Ovary (tissue), 7 donors: ENCODE measurements at regions not wholly inside any gene's neighbourhood (a gene's known extent, or its start where the extent isn't known, plus 50 kb on each side); places are given as distances from the start of the nearest gene placed in this dataset.
"Not testable (repeated sequence)": the region's sequence is repeated elsewhere in the genome, so short reads cannot be mapped to it uniquely, and the experiment has no call there.

Experiments
- DNase-seq, 5 donors: peaks; one replicate each; pipeline ENCODE4 v3.0.0-alpha.2; 2019 to 2020
- H3K27ac ChIP-seq, 2 donors: fragments of 200-600 bp; one replicate each; pipeline versions ENCODE4 v1.5.1 to v1.8.0; 2019 to 2022
- H3K27me3 ChIP-seq: fragments of 200-600 bp; one replicate; pipeline ENCODE4 v1.8.0; 2022
- H3K36me3 ChIP-seq: fragments of 200-600 bp; sonication (generic); one replicate; pipeline ENCODE4 v1.5.1; 2019
- H3K4me1 ChIP-seq: one replicate; pipeline ENCODE4 v1.8.1; 2013; ENCODE audit warnings: mild to moderate bottlenecking, moderate library complexity; ENCODE audit not compliant: insufficient read depth
- H3K4me3 ChIP-seq: fragments of 200-600 bp; sonication (generic); one replicate; pipeline ENCODE4 v1.5.1; 2017
- H3K9me3 ChIP-seq, 2 donors: fragments of 200-600 bp in 1 of 2; sonication (generic) in 1 of 2; one replicate each; pipeline versions ENCODE4 v1.5.1 to v1.8.1; 2013 to 2019; ENCODE audit warnings: mild to moderate bottlenecking in 1 of 2, moderate library complexity in 1 of 2
- CTCF ChIP-seq, 3 donors: fragments of 450-650 bp in 2 of 3; fragments of 200-600 bp in 1 of 3; IDR thresholded peaks; one replicate each; pipeline versions ENCODE4 v1.5.1 to v1.8.0; 2016 to 2022; ENCODE audit warnings: antibody characterized with exemption in 3 of 3, mild to moderate bottlenecking in 1 of 3
- EP300 ChIP-seq: sonication (generic); formaldehyde crosslinking; IDR thresholded peaks from one replicate; pipeline ENCODE4 v1.6.1; 2017; ENCODE audit warnings: antibody characterized with exemption
- POLR2A ChIP-seq: fragments of 450-650 bp; IDR thresholded peaks from one replicate; pipeline ENCODE4 v1.6.1; 2017; ENCODE audit warnings: antibody characterized with exemption, mild to moderate bottlenecking, moderate library complexity
- WGBS, 3 donors: extraction: QIAGEN DNeasy Blood & Tissue Kit in 1 of 3; methylation state at CpG; one replicate each; pipeline versions ENCODE4 v1.1.5 to v1.1.7; 2013 to 2017; 5-methylcytosine and 5-hydroxymethylcytosine counted together
- intact Hi-C, 4 donors: fragments of 100-400 bp; cut with DNase I; formaldehyde crosslinking; loops; one replicate each; pipeline versions ENCODE4 v1.11.0 to v1.15.1; 2022 to 2023
- donor health status: DM: no; HTN: no; CAD: no; lungs with moderate emphysema.
- donor health status: DM: no; HTN: no; CAD: no.
- donor health status: Bipolar disorder and iron deficiency.
- donor health status: DM: no; HTN: no; CAD: no.
- donor health status: DM: yes; HTN: yes; CAD: no.

GRCh38 chr2:239593455-239593854 lies 192.6 kb upstream of the HDAC4 start:
- Histone ChIP-seq H3K9me3 (no peaks in the 10 kb centered on the region), H3K27ac (no peak overlapping the region), H3K4me3 (no peak overlapping the region), H3K4me1 (no peaks in the 10 kb centered on the region), H3K36me3 (no peaks in the 10 kb centered on the region), H3K27me3 (no peaks in the 10 kb centered on the region)
- peak in 2 of 5 donors; percentile 0 to 2 for DNase-seq
- intact Hi-C loops: no loop called here
- 92 to 95% (median 93%) methylated on average over 6 of the region's 6 CpGs for WGBS, 3 donors
- no peak for TF ChIP-seq CTCF (IDR thresholded peaks at IDR 0.05)
- no peak for TF ChIP-seq EP300
- no peak for TF ChIP-seq POLR2A

GRCh38 chr2:239592629-239593290 lies 191.9 kb upstream of the HDAC4 start:
- H3K9me3 ChIP-seq, H3K4me1 ChIP-seq, intact Hi-C loops, H3K27me3 ChIP-seq, H3K27ac ChIP-seq, H3K36me3 ChIP-seq, H3K4me3 ChIP-seq: not testable (repeated sequence)
- 94 to 96% (median 96%) methylated on average over 8 to 15 of the region's 16 CpGs for WGBS, 3 donors
- peak in 2 of 5 donors; percentile 1 to 8 for DNase-seq

GRCh38 chr2:239590995-239591915 lies 190.4 kb upstream of the HDAC4 start:
- H3K27me3 ChIP-seq: no peaks in the 10 kb centered on the region
- peak in 2 of 5 donors; percentile 3 to 17 for DNase-seq
- intact Hi-C loops: no loop called here
- H3K9me3 ChIP-seq: no peaks in the 10 kb centered on the region
- TF ChIP-seq EP300 (no peak), POLR2A (no peak), CTCF (IDR thresholded peaks at IDR 0.05) (no peak)
- no peak overlapping the region for H3K4me3 ChIP-seq
- WGBS, 3 donors: 88 to 90% (median 89%) methylated on average over 21 of the region's 21 CpGs
- H3K4me1 ChIP-seq: no peaks in the 10 kb centered on the region
- no peak overlapping the region for H3K27ac ChIP-seq
- no peaks in the 10 kb centered on the region for H3K36me3 ChIP-seq

GRCh38 chr2:239590276-239590675 lies 189.5 kb upstream of the HDAC4 start:
- TF ChIP-seq CTCF (IDR thresholded peaks at IDR 0.05) (no peak), POLR2A (no peak), EP300 (no peak)
- Histone ChIP-seq H3K27ac (no peak overlapping the region), H3K27me3 (no peaks in the 10 kb centered on the region), H3K4me1 (no peaks in the 10 kb centered on the region), H3K36me3 (no peaks in the 10 kb centered on the region), H3K9me3 (no peaks in the 10 kb centered on the region), H3K4me3 (no peak overlapping the region)
- intact Hi-C loops: no loop called here
- DNase-seq: peak in 1 of 5 donors; percentile 4
- 80 to 89% (median 88%) methylated on average over 5 of the region's 5 CpGs for whole genome bisulfite sequencing, 3 donors

- WGBS, 3 donors: 68 to 71% (median 69%) methylated on average over 10 of the region's 10 CpGs
- peak in 1 of 5 donors; percentile 12 for DNase-seq
- Histone ChIP-seq H3K4me3 (no peak overlapping the region), H3K27me3 (no peaks in the 10 kb centered on the region), H3K36me3 (no peaks in the 10 kb centered on the region), H3K27ac (no peak overlapping the region), H3K4me1 (no peaks in the 10 kb centered on the region), H3K9me3 (no peaks in the 10 kb centered on the region)
- intact Hi-C loops: no loop called here
- TF ChIP-seq CTCF (IDR thresholded peaks at IDR 0.05) (no peak), EP300 (no peak), POLR2A (no peak)
Observed at GRCh38 chr2:239589833-239590232, 189.0 kb upstream of the HDAC4 start.
